ENCODE measurements at regions not wholly inside any gene's neighbourhood (a gene's known extent, or its start where the extent isn't known, plus 50 kb on each side); places are given as distances from the start of the nearest gene placed in this dataset.

DNA sequence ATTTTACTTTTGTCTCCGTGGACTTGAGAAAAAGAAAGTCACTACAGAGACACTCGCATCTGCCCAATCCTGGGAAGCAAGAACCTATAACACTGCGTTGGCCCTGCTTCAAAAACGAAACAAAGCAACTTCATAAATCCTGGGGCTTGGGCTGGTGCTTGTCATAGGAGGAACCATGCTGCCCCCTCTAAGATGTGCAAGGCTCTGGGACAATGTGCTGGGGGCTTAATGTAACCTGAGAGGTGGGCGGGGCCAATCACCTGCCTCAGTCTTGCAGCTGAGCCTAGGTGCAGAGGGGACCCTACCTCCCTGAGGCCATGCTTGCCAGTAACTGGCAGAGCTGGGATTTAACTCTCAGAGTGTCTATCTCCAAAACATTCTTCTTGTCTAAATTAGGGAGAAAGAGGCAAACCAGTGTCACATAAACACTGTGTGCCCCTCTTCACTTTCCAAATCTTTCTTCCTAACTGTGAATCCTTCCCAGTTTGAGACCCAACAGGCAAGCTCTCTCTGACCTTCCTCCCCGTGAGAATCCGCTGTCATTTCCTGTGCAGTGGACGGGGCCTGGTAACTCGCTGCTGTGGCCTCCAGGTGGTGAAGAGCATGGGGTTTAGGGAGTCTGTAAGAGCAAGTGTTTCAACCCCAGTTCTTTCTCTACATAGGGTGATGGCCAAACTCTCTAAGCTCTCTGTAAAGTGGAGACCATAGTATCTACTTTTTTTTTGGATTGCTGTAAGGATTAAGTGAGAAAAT lies 115.1 kb downstream of the ACKR3 start:
- H3K4me3 ChIP-seq (ENCODE audit: low read length in 2 of 2), result no peak overlapping the region

DNA sequence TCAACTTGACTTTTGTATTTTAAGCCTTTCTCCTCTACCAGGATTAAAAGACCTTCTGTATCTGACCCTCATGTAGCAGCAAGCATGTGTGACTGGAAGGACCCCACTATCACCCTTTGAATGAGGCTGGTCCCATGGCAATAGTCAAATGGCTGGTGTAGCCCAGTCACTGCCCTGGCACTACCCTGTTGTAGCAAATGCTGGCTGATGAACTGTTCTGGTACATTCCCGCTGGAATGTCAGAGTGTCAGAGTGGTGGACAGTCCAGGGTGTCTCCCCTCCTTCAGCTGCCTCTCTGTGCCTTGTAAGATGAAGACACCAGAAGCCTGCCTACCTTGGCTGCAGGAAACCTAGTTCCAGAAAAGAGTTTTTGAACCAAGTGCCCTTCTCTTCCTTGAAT lies 115.7 kb downstream of the ACKR3 start:
- H3K4me1 ChIP-seq (ENCODE audit: control insufficient read depth, insufficient read depth, low read length), result no peaks in the 10 kb centered on the region
- H3K9ac ChIP-seq (ENCODE audit: low read length in 2 of 2), result no peak overlapping the region
- H3K27me3 ChIP-seq (ENCODE audit: control insufficient read depth in 1 of 2, insufficient read depth in 2 of 2, low read length in 2 of 2), result peaks cover 0 to 2% of the 10 kb centered on the region in 2 donors
- no peaks in the 10 kb centered on the region for H3K36me3 ChIP-seq (ENCODE audit: control insufficient read depth in 2 of 2, insufficient read depth in 2 of 2, low read length in 2 of 2)
- no peak overlapping the region for H3K27ac ChIP-seq (ENCODE audit: low read length)
- no peaks in the 10 kb centered on the region for H3K9me3 ChIP-seq (ENCODE audit: control insufficient read depth in 2 of 2, low read length in 2 of 2)
- H3K4me3 ChIP-seq (ENCODE audit: low read length in 2 of 2), result no peak overlapping the region

More for the DNA sequence above, 115.1 kb downstream of the ACKR3 start:
- H3K9me3 ChIP-seq (ENCODE audit: control insufficient read depth in 2 of 2, low read length in 2 of 2), result no peaks in the 10 kb centered on the region
- no peaks in the 10 kb centered on the region for H3K4me1 ChIP-seq (ENCODE audit: control insufficient read depth, insufficient read depth, low read length)
- no peaks in the 10 kb centered on the region for H3K36me3 ChIP-seq (ENCODE audit: control insufficient read depth in 2 of 2, insufficient read depth in 2 of 2, low read length in 2 of 2)
- no peak overlapping the region for H3K27ac ChIP-seq (ENCODE audit: low read length)
- no peak overlapping the region for H3K9ac ChIP-seq (ENCODE audit: low read length in 2 of 2)
- peaks cover 0 to 2% of the 10 kb centered on the region in 2 donors for H3K27me3 ChIP-seq (ENCODE audit: control insufficient read depth in 1 of 2, insufficient read depth in 2 of 2, low read length in 2 of 2)

GRCh38 chr2:236685979-236686520 lies 116.4 kb downstream of the ACKR3 start:
- no peaks in the 10 kb centered on the region for H3K9me3 ChIP-seq (ENCODE audit: control insufficient read depth in 2 of 2, low read length in 2 of 2)
- no peaks in the 10 kb centered on the region for H3K4me1 ChIP-seq (ENCODE audit: control insufficient read depth, insufficient read depth, low read length)
- H3K27ac ChIP-seq (ENCODE audit: low read length), result no peak overlapping the region
- no peaks in the 10 kb centered on the region for H3K36me3 ChIP-seq (ENCODE audit: control insufficient read depth in 2 of 2, insufficient read depth in 2 of 2, low read length in 2 of 2)
- H3K4me3 ChIP-seq (ENCODE audit: low read length in 2 of 2), result no peak overlapping the region
- H3K27me3 ChIP-seq (ENCODE audit: control insufficient read depth in 1 of 2, insufficient read depth in 2 of 2, low read length in 2 of 2), result peaks cover 0 to 3% of the 10 kb centered on the region in 2 donors
- H3K9ac ChIP-seq (ENCODE audit: low read length in 2 of 2), result no peak overlapping the region

DNA sequence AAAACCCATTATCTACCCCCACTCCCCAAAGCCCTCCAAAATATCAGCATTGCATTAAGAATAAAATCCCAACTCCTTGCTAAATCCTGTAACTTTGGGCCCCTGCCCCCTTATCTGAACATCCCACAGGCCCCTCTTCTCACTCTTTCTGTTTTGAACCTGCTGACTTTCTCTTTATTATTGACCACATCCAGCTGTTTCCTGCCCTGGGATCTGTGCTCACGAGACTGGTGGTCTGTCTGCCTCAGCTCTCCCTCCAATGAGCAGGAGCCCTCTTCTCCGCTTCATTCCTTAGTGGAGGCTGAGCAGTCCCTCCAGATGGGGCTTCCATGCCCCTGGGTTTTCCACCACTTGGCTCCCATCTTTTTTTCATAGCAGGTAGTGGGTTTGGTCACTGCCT lies 116.9 kb downstream of the ACKR3 start:
- no peaks in the 10 kb centered on the region for H3K9me3 ChIP-seq (ENCODE audit: control insufficient read depth in 2 of 2, low read length in 2 of 2)
- H3K9ac ChIP-seq (ENCODE audit: low read length in 2 of 2), result no peak overlapping the region
- H3K27me3 ChIP-seq (ENCODE audit: control insufficient read depth in 1 of 2, insufficient read depth in 2 of 2, low read length in 2 of 2), result peaks cover 0 to 3% of the 10 kb centered on the region in 2 donors
- no peak overlapping the region for H3K4me3 ChIP-seq (ENCODE audit: low read length in 2 of 2)
- no peak overlapping the region for H3K27ac ChIP-seq (ENCODE audit: low read length)
- no peaks in the 10 kb centered on the region for H3K4me1 ChIP-seq (ENCODE audit: control insufficient read depth, insufficient read depth, low read length)
- no peaks in the 10 kb centered on the region for H3K36me3 ChIP-seq (ENCODE audit: control insufficient read depth in 2 of 2, insufficient read depth in 2 of 2, low read length in 2 of 2)

GRCh38 chr2:236687296-236687965 lies 117.8 kb downstream of the ACKR3 start:
- Histone ChIP-seq H3K36me3 (ENCODE audit: control insufficient read depth in 2 of 2, insufficient read depth in 2 of 2, low read length in 2 of 2) (no peaks in the 10 kb centered on the region), H3K9ac (ENCODE audit: low read length in 2 of 2) (no peak overlapping the region), H3K27ac (ENCODE audit: low read length) (no peak overlapping the region), H3K9me3 (ENCODE audit: control insufficient read depth in 2 of 2, low read length in 2 of 2) (no peaks in the 10 kb centered on the region), H3K4me3 (ENCODE audit: low read length in 2 of 2) (no peak overlapping the region), H3K27me3 (ENCODE audit: control insufficient read depth in 1 of 2, insufficient read depth in 2 of 2, low read length in 2 of 2) (peaks cover 2 to 3% of the 10 kb centered on the region in 2 donors), H3K4me1 (ENCODE audit: control insufficient read depth, insufficient read depth, low read length) (no peaks in the 10 kb centered on the region)

GRCh38 chr2:236688157-236688556 lies 118.5 kb downstream of the ACKR3 start:
- no peaks in the 10 kb centered on the region for H3K36me3 ChIP-seq (ENCODE audit: control insufficient read depth in 2 of 2, insufficient read depth in 2 of 2, low read length in 2 of 2)
- no peaks in the 10 kb centered on the region for H3K4me1 ChIP-seq (ENCODE audit: control insufficient read depth, insufficient read depth, low read length)

GRCh38 chr2:236688563-236689392 lies 119.2 kb downstream of the ACKR3 start:
- H3K36me3 ChIP-seq (ENCODE audit: control insufficient read depth in 2 of 2, insufficient read depth in 2 of 2, low read length in 2 of 2), result no peaks in the 10 kb centered on the region
- no peak overlapping the region for H3K4me3 ChIP-seq (ENCODE audit: low read length in 2 of 2)
- H3K27ac ChIP-seq (ENCODE audit: low read length), result no peak overlapping the region
- no peak overlapping the region for H3K9ac ChIP-seq (ENCODE audit: low read length in 2 of 2)
- no peaks in the 10 kb centered on the region for H3K9me3 ChIP-seq (ENCODE audit: control insufficient read depth in 2 of 2, low read length in 2 of 2)
- peaks cover 2 to 3% of the 10 kb centered on the region in 2 donors for H3K27me3 ChIP-seq (ENCODE audit: control insufficient read depth in 1 of 2, insufficient read depth in 2 of 2, low read length in 2 of 2)
- no peaks in the 10 kb centered on the region for H3K4me1 ChIP-seq (ENCODE audit: control insufficient read depth, insufficient read depth, low read length)

More at GRCh38 chr2:236688157-236688556, 118.5 kb downstream of the ACKR3 start:
- Histone ChIP-seq H3K4me3 (ENCODE audit: low read length in 2 of 2) (no peak overlapping the region), H3K9me3 (ENCODE audit: control insufficient read depth in 2 of 2, low read length in 2 of 2) (no peaks in the 10 kb centered on the region), H3K27ac (ENCODE audit: low read length) (no peak overlapping the region), H3K27me3 (ENCODE audit: control insufficient read depth in 1 of 2, insufficient read depth in 2 of 2, low read length in 2 of 2) (peaks cover 2 to 3% of the 10 kb centered on the region in 2 donors), H3K9ac (ENCODE audit: low read length in 2 of 2) (no peak overlapping the region)

DNA sequence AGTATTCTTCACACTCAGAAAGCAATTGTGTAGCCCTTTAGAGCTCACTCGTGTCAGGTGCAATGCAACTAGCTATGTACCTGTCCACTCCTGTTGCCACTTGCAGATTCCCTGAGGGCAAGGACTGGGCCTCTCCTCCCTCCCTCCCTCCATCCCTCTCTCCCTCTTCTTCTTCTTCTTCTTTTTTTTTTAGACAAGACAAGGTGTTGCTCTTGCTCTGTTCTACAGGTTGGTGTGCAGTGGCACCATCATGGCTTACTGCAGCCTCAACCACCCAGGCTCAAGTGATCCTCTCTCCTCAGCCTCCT lies 119.7 kb downstream of the ACKR3 start:
- Histone ChIP-seq H3K27ac (ENCODE audit: low read length) (no peak overlapping the region), H3K36me3 (ENCODE audit: control insufficient read depth in 2 of 2, insufficient read depth in 2 of 2, low read length in 2 of 2) (no peaks in the 10 kb centered on the region), H3K27me3 (ENCODE audit: control insufficient read depth in 1 of 2, insufficient read depth in 2 of 2, low read length in 2 of 2) (peaks cover 2 to 3% of the 10 kb centered on the region in 2 donors), H3K9me3 (ENCODE audit: control insufficient read depth in 2 of 2, low read length in 2 of 2) (no peaks in the 10 kb centered on the region), H3K4me1 (ENCODE audit: control insufficient read depth, insufficient read depth, low read length) (no peaks in the 10 kb centered on the region), H3K4me3 (ENCODE audit: low read length in 2 of 2) (no peak overlapping the region), H3K9ac (ENCODE audit: low read length in 2 of 2) (no peak overlapping the region)

DNA sequence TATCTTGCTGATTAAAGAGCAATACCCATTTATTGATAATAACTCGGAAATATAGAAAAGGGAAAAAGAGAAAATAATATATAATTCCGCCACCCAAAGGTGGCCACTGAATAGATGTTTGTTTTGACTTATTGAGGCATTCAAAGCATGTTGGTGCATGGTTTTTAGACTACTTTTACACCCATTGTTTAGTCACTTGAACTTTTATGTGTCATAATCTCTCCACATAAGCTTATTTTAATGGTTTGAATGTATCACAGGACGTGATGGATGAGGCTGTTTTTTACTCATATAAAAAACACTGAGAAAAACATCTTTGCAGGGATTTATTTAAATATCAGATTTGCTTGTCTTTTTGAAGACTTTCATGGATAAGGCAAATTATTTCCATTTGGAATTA lies 120.4 kb downstream of the ACKR3 start:
- no peaks in the 10 kb centered on the region for H3K36me3 ChIP-seq (ENCODE audit: control insufficient read depth in 2 of 2, insufficient read depth in 2 of 2, low read length in 2 of 2)
- no peaks in the 10 kb centered on the region for H3K4me1 ChIP-seq (ENCODE audit: control insufficient read depth, insufficient read depth, low read length)
- H3K9me3 ChIP-seq (ENCODE audit: control insufficient read depth in 2 of 2, low read length in 2 of 2), result no peaks in the 10 kb centered on the region

DNA sequence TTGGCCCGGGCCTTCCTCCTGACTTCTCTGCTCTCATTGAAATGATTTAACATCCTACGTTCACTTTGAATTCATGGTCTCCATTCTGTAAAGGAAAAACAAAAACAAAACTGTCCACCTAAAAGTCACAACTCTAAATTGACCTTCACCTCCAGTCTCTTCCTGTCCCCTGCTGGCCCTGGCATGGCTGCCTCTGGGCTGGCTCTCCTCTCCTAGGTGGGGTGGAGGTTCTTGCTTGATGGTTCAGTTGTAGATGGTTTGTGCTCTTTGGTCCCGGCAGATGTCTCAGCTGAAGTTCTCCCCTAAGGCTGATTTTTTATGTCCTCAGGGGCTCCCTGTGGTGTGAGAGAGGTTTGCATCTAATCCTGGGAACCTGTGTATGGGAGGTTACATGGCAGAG lies 121.1 kb downstream of the ACKR3 start:
- H3K9me3 ChIP-seq (ENCODE audit: control insufficient read depth in 2 of 2, low read length in 2 of 2), result no peaks in the 10 kb centered on the region
- H3K4me3 ChIP-seq (ENCODE audit: low read length in 2 of 2), result no peak overlapping the region
- peaks cover 3 to 4% of the 10 kb centered on the region in 2 donors for H3K27me3 ChIP-seq (ENCODE audit: control insufficient read depth in 1 of 2, insufficient read depth in 2 of 2, low read length in 2 of 2)
- H3K36me3 ChIP-seq (ENCODE audit: control insufficient read depth in 2 of 2, insufficient read depth in 2 of 2, low read length in 2 of 2), result no peaks in the 10 kb centered on the region
- H3K9ac ChIP-seq (ENCODE audit: low read length in 2 of 2), result no peak overlapping the region
- H3K27ac ChIP-seq (ENCODE audit: low read length), result no peak overlapping the region
- no peaks in the 10 kb centered on the region for H3K4me1 ChIP-seq (ENCODE audit: control insufficient read depth, insufficient read depth, low read length)

More for the DNA sequence above, 120.4 kb downstream of the ACKR3 start:
- Histone ChIP-seq H3K9ac (ENCODE audit: low read length in 2 of 2) (no peak overlapping the region), H3K4me3 (ENCODE audit: low read length in 2 of 2) (no peak overlapping the region), H3K27me3 (ENCODE audit: control insufficient read depth in 1 of 2, insufficient read depth in 2 of 2, low read length in 2 of 2) (peaks cover 2 to 3% of the 10 kb centered on the region in 2 donors), H3K27ac (ENCODE audit: low read length) (no peak overlapping the region)

All from stomach smooth muscle (tissue), 2 donors.